IMR-90 (cell line): ENCODE measurements at regions not wholly inside any gene's neighbourhood (a gene's known extent, or its start where the extent isn't known, plus 50 kb on each side); places are given as distances from the start of the nearest gene placed in this dataset.

Source experiments
- ATAC-seq: fragments of 200-7000 bp; cut with Tn5 transposase; 2 replicates; pipeline ENCODE4 v1.9.1; 2020; ENCODE audit warnings: low read depth, mild to moderate bottlenecking, moderate library complexity
- BruUV-seq: library from RNA; stranded (reverse); fragments of 400-500 nt; replicated peaks from 2 replicates; lab custom pipeline; 2021; lab: Mats Ljungman, UMichigan
- CTCF ChIA-PET: fragments of 300-600 bp; formaldehyde crosslinking; extraction: SDS; loops from one replicate; lab custom pipeline; 2021; ENCODE audit warnings: antibody characterized with exemption; lab: Yijun Ruan, JAX
- POLR2A ChIA-PET: fragments of 300-600 bp; sonication (Branson Sonifier 250); formaldehyde crosslinking; loops from one replicate; lab custom pipeline; 2022; ENCODE audit warnings: antibody characterized with exemption; ENCODE audit not compliant: unreplicated experiment; lab: Charles Lee
- DNase-seq: peaks from one replicate; pipeline ENCODE4 v3.0.0; 2013
- H2AFZ ChIP-seq: replicated peaks from 2 replicates; pipeline ENCODE3; 2013; ENCODE audit warnings: low read length, mild to moderate bottlenecking; ENCODE audit not compliant: poor library complexity
- H2AK5ac ChIP-seq: 2 replicates; pipeline ENCODE4 v1.6.1; 2013; ENCODE audit warnings: low read depth, low read length, inconsistent platforms
- H2AK9ac ChIP-seq: replicated peaks from 2 replicates; pipeline ENCODE3; 2013; ENCODE audit warnings: mild to moderate bottlenecking, low read depth, low read length, moderate library complexity; ENCODE audit not compliant: poor library complexity
- H2BK120ac ChIP-seq: 2 replicates; pipeline ENCODE4 v1.6.1; 2013; ENCODE audit warnings: low read depth, low read length, inconsistent platforms
- H2BK15ac ChIP-seq: 3 replicates; pipeline ENCODE4 v1.6.1; 2013; ENCODE audit warnings: low read depth, low read length, inconsistent platforms
- H2BK20ac ChIP-seq: 2 replicates; pipeline ENCODE4 v1.6.1; 2013; ENCODE audit warnings: low read depth, mild to moderate bottlenecking, inconsistent platforms, low read length, moderate library complexity
- H2BK5ac ChIP-seq: 2 replicates; pipeline ENCODE4 v1.6.1; 2013; ENCODE audit warnings: mild to moderate bottlenecking, low read depth, low read length, inconsistent platforms; ENCODE audit not compliant: poor library complexity, severe bottlenecking
- H3K14ac ChIP-seq: replicated peaks from 2 replicates; pipeline ENCODE4 v1.6.1; 2013; ENCODE audit warnings: low read depth, low read length, inconsistent platforms
- H3K18ac ChIP-seq: 2 replicates; pipeline ENCODE4 v1.6.1; 2013; ENCODE audit warnings: low read depth, low read length, control low read depth
- H3K23ac ChIP-seq: 2 replicates; pipeline ENCODE4 v1.6.1; 2013; ENCODE audit warnings: low read depth, low read length, inconsistent platforms
- H3K27ac ChIP-seq: 2 replicates; pipeline ENCODE4 v1.5.1; 2013; ENCODE audit warnings: mild to moderate bottlenecking, control low read depth, low read length; ENCODE audit not compliant: insufficient read depth
- H3K27me3 ChIP-seq: 2 replicates; pipeline ENCODE4 v1.6.1; 2013; ENCODE audit warnings: low read length; ENCODE audit not compliant: control insufficient read depth, insufficient read depth
- H3K36me3 ChIP-seq: 2 replicates; pipeline ENCODE4 v1.6.1; 2013; ENCODE audit warnings: low read length, mixed read lengths; ENCODE audit not compliant: control insufficient read depth, insufficient read depth
- H3K4ac ChIP-seq: 2 replicates; pipeline ENCODE4 v1.6.1; 2013; ENCODE audit warnings: low read depth, low read length, inconsistent platforms
- H3K4me1 ChIP-seq: 2 replicates; pipeline ENCODE4 v1.6.1; 2013; ENCODE audit warnings: low read length, mixed read lengths; ENCODE audit not compliant: control insufficient read depth, insufficient read depth
- H3K4me2 ChIP-seq: 2 replicates; pipeline ENCODE4 v1.6.1; 2013; ENCODE audit warnings: low read depth, mild to moderate bottlenecking, control low read depth, low read length, moderate library complexity
- H3K4me3 ChIP-seq: 2 replicates; pipeline ENCODE4 v1.5.1; 2013; ENCODE audit warnings: low read depth, mild to moderate bottlenecking, control low read depth, low read length, moderate library complexity; ENCODE audit not compliant: insufficient read depth
- H3K56ac ChIP-seq: 2 replicates; pipeline ENCODE4 v1.6.1; 2013; ENCODE audit warnings: low read length, inconsistent platforms; ENCODE audit not compliant: insufficient read depth; ENCODE audit errors: extremely low read depth
- H3K79me1 ChIP-seq, 2 experiments: 2 replicates each; pipeline ENCODE4 v1.6.1; 2013; ENCODE audit warnings: low read length in 2 of 2, inconsistent platforms in 1 of 2, low read depth in 1 of 2
- H3K9ac ChIP-seq: 2 replicates; pipeline ENCODE4 v1.6.1; 2013; ENCODE audit warnings: low read depth, low read length, control low read depth
- H3K9me1 ChIP-seq: 2 replicates; pipeline ENCODE4 v1.6.1; 2013; ENCODE audit warnings: low read length, inconsistent platforms; ENCODE audit not compliant: insufficient read depth
- H3K9me3 ChIP-seq: 2 replicates; pipeline ENCODE4 v1.6.1; 2013; ENCODE audit warnings: low read length; ENCODE audit not compliant: control insufficient read depth, insufficient read depth
- H4K20me1 ChIP-seq: 2 replicates; pipeline ENCODE4 v1.6.1; 2013; ENCODE audit warnings: low read length, inconsistent platforms; ENCODE audit not compliant: insufficient read depth
- H4K5ac ChIP-seq: 2 replicates; pipeline ENCODE4 v1.6.1; 2013; ENCODE audit warnings: mild to moderate bottlenecking, low read depth, low read length, control low read depth
- H4K8ac ChIP-seq, 2 experiments: 2 replicates each; pipeline ENCODE4 v1.6.1; 2013; ENCODE audit warnings: low read depth in 2 of 2, low read length in 2 of 2, control low read depth in 1 of 2, inconsistent platforms in 1 of 2
- H4K91ac ChIP-seq: 2 replicates; pipeline ENCODE4 v1.6.1; 2013; ENCODE audit warnings: low read depth, low read length, inconsistent platforms; ENCODE audit not compliant: insufficient read depth
- BHLHE40 ChIP-seq: fragments of 150-350 bp; IDR thresholded peaks from 2 replicates; pipeline ENCODE4 v1.6.1; 2016; ENCODE audit warnings: mild to moderate bottlenecking, low read depth, low read length
- CEBPB ChIP-seq: IDR thresholded peaks from 2 replicates; pipeline ENCODE4 v1.6.1; 2012; ENCODE audit warnings: low read depth, low read length, improper control_type of control experiment
- CHD1 ChIP-seq: IDR thresholded peaks from 2 replicates; pipeline ENCODE4 v1.6.1; 2012; ENCODE audit warnings: low read depth, low read length, improper control_type of control experiment
- FOS ChIP-seq: fragments of 150-350 bp; IDR thresholded peaks from 2 replicates; pipeline ENCODE4 v1.6.1; 2016; ENCODE audit warnings: low read depth, low read length
- MAFK ChIP-seq: IDR thresholded peaks from 2 replicates; pipeline ENCODE4 v1.6.1; 2012; ENCODE audit warnings: low read depth, low read length, improper control_type of control experiment
- MAZ ChIP-seq: IDR thresholded peaks from 2 replicates; pipeline ENCODE4 v1.6.1; 2012; ENCODE audit warnings: low read depth, mild to moderate bottlenecking, low read length, improper control_type of control experiment, moderate library complexity, borderline replicate concordance
- MXI1 ChIP-seq: IDR thresholded peaks from 2 replicates; pipeline ENCODE4 v1.6.1; 2012; ENCODE audit warnings: low read depth, mild to moderate bottlenecking, low read length, moderate library complexity, borderline replicate concordance
- NFE2L2 ChIP-seq: fragments of 150-350 bp; IDR thresholded peaks from 2 replicates; pipeline ENCODE4 v1.6.1; 2016; ENCODE audit warnings: low read depth, mild to moderate bottlenecking, low read length
- POLR2A ChIP-seq: IDR thresholded peaks from 2 replicates; pipeline ENCODE4 v1.6.1; 2012; ENCODE audit warnings: mild to moderate bottlenecking, low read depth, low read length
- RAD21 ChIP-seq: IDR thresholded peaks from 2 replicates; pipeline ENCODE4 v1.6.1; 2012; ENCODE audit warnings: low read length, improper control_type of control experiment
- RCOR1 ChIP-seq: IDR thresholded peaks from 2 replicates; pipeline ENCODE4 v1.6.1; 2012; ENCODE audit warnings: mild to moderate bottlenecking, low read length, improper control_type of control experiment; ENCODE audit not compliant: insufficient replicate concordance
- RFX5 ChIP-seq: IDR thresholded peaks from 2 replicates; pipeline ENCODE4 v1.8.0; 2012; ENCODE audit warnings: low read depth, mild to moderate bottlenecking, low read length, moderate library complexity
- SMC3 ChIP-seq: fragments of 150-350 bp; IDR thresholded peaks from 2 replicates; pipeline ENCODE4 v1.6.1; 2016; ENCODE audit warnings: low read depth, mild to moderate bottlenecking, antibody characterized with exemption, low read length, moderate library complexity
- WGBS, 2 experiments: methylation state at CpG; one replicate each; pipeline versions ENCODE4 v1.1.5 to v1.1.7; 2013; ENCODE audit warnings: missing lambda C conversion rate in 2 of 2; ENCODE audit not compliant: insufficient read length in 1 of 2; ENCODE audit errors: extremely low coverage in 2 of 2; 5-methylcytosine and 5-hydroxymethylcytosine counted together
- dilution Hi-C: fragments of 300-500 bp; cut with HindIII; formaldehyde crosslinking; loops from one replicate; pipeline ENCODE4 v1.14.3; 2018; ENCODE audit warnings: low sequenced_read_pairs; ENCODE audit not compliant: unreplicated experiment
- in situ Hi-C: fragments of 300-500 bp; cut with MboI; formaldehyde crosslinking; loops from 3 replicates; pipeline ENCODE4 v1.14.3; 2019; ENCODE audit warnings: low sequenced_read_pairs, inconsistent platforms, mixed read lengths
- intact Hi-C: fragments of 100-400 bp; cut with micrococcal nuclease; formaldehyde crosslinking; loops from 2 replicates; pipeline ENCODE4 v1.10.0; 2022
- TF ChIP-seq, protein P1 (sequence below): fragments of 150-350 bp; IDR thresholded peaks from 2 replicates; pipeline ENCODE4 v1.6.1; 2017; ENCODE audit warnings: mild to moderate bottlenecking, antibody characterized with exemption, low read length, low read depth
- TF ChIP-seq, protein P2 (sequence below): fragments of 150-350 bp; IDR thresholded peaks from 2 replicates; pipeline ENCODE4 v1.6.1; 2016; ENCODE audit warnings: low read depth, mild to moderate bottlenecking, low read length, moderate library complexity, borderline replicate concordance
- TF ChIP-seq, protein P3 (sequence below): conservative IDR thresholded peaks from 2 replicates; pipeline ENCODE4 v1.5.1; 2012; ENCODE audit warnings: mild to moderate bottlenecking, low read depth, low read length, improper control_type of control experiment

DNA sequence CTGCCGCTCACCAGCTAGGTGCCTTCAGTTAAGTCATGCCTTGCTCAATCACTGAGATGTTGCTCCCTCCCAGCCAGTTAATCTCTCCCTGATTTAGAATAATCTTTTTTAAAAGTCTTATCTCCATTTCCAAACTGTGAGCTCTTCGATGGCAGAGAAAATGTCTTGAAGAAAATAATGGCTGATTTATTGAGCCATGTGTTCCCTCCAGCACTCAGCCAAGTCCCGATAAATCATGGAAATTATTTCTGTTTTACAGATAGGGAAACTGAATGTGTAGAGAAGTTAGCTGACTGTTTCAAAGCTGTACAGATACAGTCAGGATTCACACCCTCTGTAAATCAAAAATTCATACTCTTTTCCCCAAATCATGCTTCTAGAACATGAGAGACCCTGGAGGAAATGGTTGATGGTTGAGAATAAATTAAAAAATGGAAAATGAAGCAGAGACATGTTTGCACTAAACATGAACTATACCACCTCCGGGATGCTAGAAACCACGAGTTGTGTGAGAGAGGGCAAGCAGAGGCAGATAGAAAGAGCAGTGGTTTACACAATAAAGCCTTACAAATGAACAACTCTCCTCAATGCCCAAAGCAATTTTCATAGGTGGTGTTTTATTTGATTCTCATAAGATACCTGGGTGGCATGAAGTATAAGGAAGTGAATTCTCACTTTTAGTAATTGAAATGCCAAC, 376.4 kb downstream of the PLPP3 start:
- Histone ChIP-seq H4K91ac (no peak overlapping the region), H2AFZ (no peak overlapping the region), H3K4me3 (no peak overlapping the region), H4K20me1 (no peaks in the 10 kb centered on the region), H3K23ac (no peak overlapping the region), H2BK15ac (no peak overlapping the region), H3K18ac (no peak overlapping the region), H3K4me1 (0 out of 2 replicates have a peak, but pooled peaks cover 2% of the 10 kb centered on the region), H3K4me2 (no peak overlapping the region), H3K14ac (no peak overlapping the region), H3K4ac (no peak overlapping the region), H3K56ac (no peak overlapping the region), H3K9ac (no peak overlapping the region), H3K79me1 (no peaks in the 10 kb centered on the region), H3K27ac (no peak overlapping the region), H2AK5ac (no peak overlapping the region), H2AK9ac (no peak overlapping the region), H2BK5ac (no peak overlapping the region), H3K9me1 (no peaks in the 10 kb centered on the region; the same call in 1 of the 2 replicates), H4K5ac (no peak overlapping the region), H4K8ac (no peak overlapping the region), H2BK120ac (no peak overlapping the region), H3K9me3 (peaks cover 14% of the 10 kb centered on the region), H2BK20ac (no peak overlapping the region), H3K36me3 (no peaks in the 10 kb centered on the region), H3K27me3 (no peaks in the 10 kb centered on the region)
- ChIA-PET POLR2A (no interaction called here), CTCF (no interaction called here)
- BruUV-seq: no TSS peak
- WGBS, 2 experiments: no CpG with 5 or more reads among the region's 5 CpGs
- ATAC-seq (no peak), DNase-seq (no peak)
- intact Hi-C loops: no loop called here
- in situ Hi-C loops: no loop called here
- TF ChIP-seq BHLHE40 (no peak), RAD21 (no peak), RFX5 (no peak), CHD1 (no peak), CEBPB (no peak), MAZ (no peak), RCOR1 (no peak), NFE2L2 (no peak), POLR2A (no peak), MXI1 (no peak), MAFK (no peak), FOS (no peak), SMC3 (no peak)
- TF ChIP-seq, protein P1, sequence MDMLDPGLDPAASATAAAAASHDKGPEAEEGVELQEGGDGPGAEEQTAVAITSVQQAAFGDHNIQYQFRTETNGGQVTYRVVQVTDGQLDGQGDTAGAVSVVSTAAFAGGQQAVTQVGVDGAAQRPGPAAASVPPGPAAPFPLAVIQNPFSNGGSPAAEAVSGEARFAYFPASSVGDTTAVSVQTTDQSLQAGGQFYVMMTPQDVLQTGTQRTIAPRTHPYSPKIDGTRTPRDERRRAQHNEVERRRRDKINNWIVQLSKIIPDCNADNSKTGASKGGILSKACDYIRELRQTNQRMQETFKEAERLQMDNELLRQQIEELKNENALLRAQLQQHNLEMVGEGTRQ: no peak
- TF ChIP-seq, protein P2, sequence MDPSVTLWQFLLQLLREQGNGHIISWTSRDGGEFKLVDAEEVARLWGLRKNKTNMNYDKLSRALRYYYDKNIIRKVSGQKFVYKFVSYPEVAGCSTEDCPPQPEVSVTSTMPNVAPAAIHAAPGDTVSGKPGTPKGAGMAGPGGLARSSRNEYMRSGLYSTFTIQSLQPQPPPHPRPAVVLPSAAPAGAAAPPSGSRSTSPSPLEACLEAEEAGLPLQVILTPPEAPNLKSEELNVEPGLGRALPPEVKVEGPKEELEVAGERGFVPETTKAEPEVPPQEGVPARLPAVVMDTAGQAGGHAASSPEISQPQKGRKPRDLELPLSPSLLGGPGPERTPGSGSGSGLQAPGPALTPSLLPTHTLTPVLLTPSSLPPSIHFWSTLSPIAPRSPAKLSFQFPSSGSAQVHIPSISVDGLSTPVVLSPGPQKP: no peak
- TF ChIP-seq, protein P3, sequence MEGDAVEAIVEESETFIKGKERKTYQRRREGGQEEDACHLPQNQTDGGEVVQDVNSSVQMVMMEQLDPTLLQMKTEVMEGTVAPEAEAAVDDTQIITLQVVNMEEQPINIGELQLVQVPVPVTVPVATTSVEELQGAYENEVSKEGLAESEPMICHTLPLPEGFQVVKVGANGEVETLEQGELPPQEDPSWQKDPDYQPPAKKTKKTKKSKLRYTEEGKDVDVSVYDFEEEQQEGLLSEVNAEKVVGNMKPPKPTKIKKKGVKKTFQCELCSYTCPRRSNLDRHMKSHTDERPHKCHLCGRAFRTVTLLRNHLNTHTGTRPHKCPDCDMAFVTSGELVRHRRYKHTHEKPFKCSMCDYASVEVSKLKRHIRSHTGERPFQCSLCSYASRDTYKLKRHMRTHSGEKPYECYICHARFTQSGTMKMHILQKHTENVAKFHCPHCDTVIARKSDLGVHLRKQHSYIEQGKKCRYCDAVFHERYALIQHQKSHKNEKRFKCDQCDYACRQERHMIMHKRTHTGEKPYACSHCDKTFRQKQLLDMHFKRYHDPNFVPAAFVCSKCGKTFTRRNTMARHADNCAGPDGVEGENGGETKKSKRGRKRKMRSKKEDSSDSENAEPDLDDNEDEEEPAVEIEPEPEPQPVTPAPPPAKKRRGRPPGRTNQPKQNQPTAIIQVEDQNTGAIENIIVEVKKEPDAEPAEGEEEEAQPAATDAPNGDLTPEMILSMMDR: no peak
- dilution Hi-C loops: no loop called here
